GM12892 (cell line): ENCODE measurements at regions not wholly inside any gene's neighbourhood (a gene's known extent, or its start where the extent isn't known, plus 50 kb on each side); places are given as distances from the start of the nearest gene placed in this dataset.

Experiments used
- POLR2A ChIP-seq: IDR thresholded peaks from 2 replicates; pipeline ENCODE4 v1.6.1; 2011; ENCODE audit warnings: low read depth, low read length, control low read depth
- POLR2AphosphoS5 ChIP-seq: IDR thresholded peaks from 2 replicates; pipeline ENCODE4 v1.6.1; 2011; ENCODE audit warnings: low read depth, low read length, control low read depth
- TAF1 ChIP-seq: IDR thresholded peaks from 2 replicates; pipeline ENCODE4 v1.6.1; 2011; ENCODE audit warnings: low read depth, mild to moderate bottlenecking, control low read depth, low read length, borderline replicate concordance

- no peak for TF ChIP-seq POLR2A
- no peak for TF ChIP-seq POLR2AphosphoS5
- TF ChIP-seq TAF1, result no peak
Observed at GRCh38 chr12:65618588-65618987, 205.7 kb upstream of the HMGA2 start.
